A549 (cell line): ENCODE measurements at regions not wholly inside any gene's neighbourhood (a gene's known extent, or its start where the extent isn't known, plus 50 kb on each side); places are given as distances from the start of the nearest gene placed in this dataset.

Source experiments
- CBX8 ChIP-seq: fragments of 200-600 bp; sonication (generic); IDR thresholded peaks from 2 replicates; pipeline ENCODE4 v1.6.1; 2016
- CHD2 ChIP-seq: fragments of 150-350 bp; IDR thresholded peaks from 2 replicates; pipeline ENCODE4 v1.6.1; 2014; ENCODE audit warnings: low read length; ENCODE audit not compliant: partially characterized antibody
- FOSL2 ChIP-seq, 2 experiments: fragments of 450-650 bp in 1 of 2; fragments of >200 bp in 1 of 2; sonication (Bioruptor Twin) in 1 of 2; formaldehyde crosslinking; IDR thresholded peaks; 2 replicates each; pipeline versions ENCODE4 v1.5.0 to v1.6.1; 2016 to 2020; ENCODE audit warnings: mild to moderate bottlenecking in 1 of 2, moderate library complexity in 1 of 2
- MYC ChIP-seq: IDR thresholded peaks from 2 replicates; pipeline ENCODE4 v1.6.1; 2012; ENCODE audit warnings: mild to moderate bottlenecking, inconsistent platforms, low read length, improper control_type of control experiment, borderline replicate concordance
- PHF8 ChIP-seq: fragments of 200-600 bp; sonication (generic); IDR thresholded peaks from 2 replicates; pipeline ENCODE4 v1.6.1; 2016; ENCODE audit warnings: low read depth, mild to moderate bottlenecking, antibody characterized with exemption, moderate library complexity, borderline replicate concordance
- POLR2A ChIP-seq: IDR thresholded peaks from 2 replicates; pipeline ENCODE4 v1.6.1; 2012; ENCODE audit warnings: mild to moderate bottlenecking, low read length
- POLR2AphosphoS2 ChIP-seq: conservative IDR thresholded peaks from 2 replicates; pipeline ENCODE4 v1.6.1; 2012; ENCODE audit warnings: low read length, improper control_type of control experiment, inconsistent platforms
- SREBF2 ChIP-seq: fragments of 450-650 bp; IDR thresholded peaks from 2 replicates; pipeline ENCODE4 v1.6.1; 2014; ENCODE audit warnings: mild to moderate bottlenecking, moderate library complexity
- TF ChIP-seq, protein P1 (sequence below): fragments of >200 bp; sonication (Bioruptor Twin); formaldehyde crosslinking; IDR thresholded peaks from 3 replicates; pipeline ENCODE4 v1.5.1; 2016
- TF ChIP-seq, protein P2 (sequence below): fragments of 450-650 bp; IDR thresholded peaks from 2 replicates; pipeline ENCODE4 v1.6.1; 2014; ENCODE audit warnings: antibody characterized with exemption
- TF ChIP-seq, protein P3 (sequence below): fragments of 150-350 bp; IDR thresholded peaks from 2 replicates; pipeline ENCODE4 v1.6.1; 2014; ENCODE audit warnings: low read depth, mild to moderate bottlenecking, low read length
- TF ChIP-seq, protein P4 (sequence below): fragments of 200-600 bp; sonication (generic); IDR thresholded peaks from 2 replicates; pipeline ENCODE4 v1.6.1; 2016; ENCODE audit warnings: antibody characterized with exemption, mild to moderate bottlenecking, moderate library complexity

DNA sequence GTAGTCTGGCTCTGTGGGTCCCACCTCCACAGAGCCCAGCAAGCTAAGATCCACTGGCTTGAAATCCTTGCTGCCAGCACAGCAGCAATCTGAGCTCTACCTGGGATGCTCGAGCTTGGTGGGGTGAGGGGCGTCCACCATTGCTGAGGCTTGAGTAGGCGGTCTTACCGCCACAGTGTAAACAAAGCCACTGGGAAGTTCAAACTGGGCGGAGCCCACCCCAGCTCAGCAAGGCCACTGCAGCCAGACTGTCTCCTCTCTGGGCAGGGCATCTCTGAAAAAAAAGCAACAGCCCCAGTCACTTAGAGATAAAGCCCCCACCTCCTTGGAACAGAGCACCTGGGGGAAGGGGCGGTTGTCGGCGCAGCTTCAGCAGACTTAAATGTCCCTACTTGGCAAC is 243.2 kb upstream of the POF1B start:
- TF ChIP-seq, protein P1, sequence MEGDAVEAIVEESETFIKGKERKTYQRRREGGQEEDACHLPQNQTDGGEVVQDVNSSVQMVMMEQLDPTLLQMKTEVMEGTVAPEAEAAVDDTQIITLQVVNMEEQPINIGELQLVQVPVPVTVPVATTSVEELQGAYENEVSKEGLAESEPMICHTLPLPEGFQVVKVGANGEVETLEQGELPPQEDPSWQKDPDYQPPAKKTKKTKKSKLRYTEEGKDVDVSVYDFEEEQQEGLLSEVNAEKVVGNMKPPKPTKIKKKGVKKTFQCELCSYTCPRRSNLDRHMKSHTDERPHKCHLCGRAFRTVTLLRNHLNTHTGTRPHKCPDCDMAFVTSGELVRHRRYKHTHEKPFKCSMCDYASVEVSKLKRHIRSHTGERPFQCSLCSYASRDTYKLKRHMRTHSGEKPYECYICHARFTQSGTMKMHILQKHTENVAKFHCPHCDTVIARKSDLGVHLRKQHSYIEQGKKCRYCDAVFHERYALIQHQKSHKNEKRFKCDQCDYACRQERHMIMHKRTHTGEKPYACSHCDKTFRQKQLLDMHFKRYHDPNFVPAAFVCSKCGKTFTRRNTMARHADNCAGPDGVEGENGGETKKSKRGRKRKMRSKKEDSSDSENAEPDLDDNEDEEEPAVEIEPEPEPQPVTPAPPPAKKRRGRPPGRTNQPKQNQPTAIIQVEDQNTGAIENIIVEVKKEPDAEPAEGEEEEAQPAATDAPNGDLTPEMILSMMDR, result no peak
- TF ChIP-seq, protein P2, sequence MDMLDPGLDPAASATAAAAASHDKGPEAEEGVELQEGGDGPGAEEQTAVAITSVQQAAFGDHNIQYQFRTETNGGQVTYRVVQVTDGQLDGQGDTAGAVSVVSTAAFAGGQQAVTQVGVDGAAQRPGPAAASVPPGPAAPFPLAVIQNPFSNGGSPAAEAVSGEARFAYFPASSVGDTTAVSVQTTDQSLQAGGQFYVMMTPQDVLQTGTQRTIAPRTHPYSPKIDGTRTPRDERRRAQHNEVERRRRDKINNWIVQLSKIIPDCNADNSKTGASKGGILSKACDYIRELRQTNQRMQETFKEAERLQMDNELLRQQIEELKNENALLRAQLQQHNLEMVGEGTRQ, result no peak
- no peak for TF ChIP-seq POLR2A
- no peak for TF ChIP-seq CBX8
- TF ChIP-seq MYC, result no peak
- no peak for TF ChIP-seq SREBF2
- TF ChIP-seq, protein P3, sequence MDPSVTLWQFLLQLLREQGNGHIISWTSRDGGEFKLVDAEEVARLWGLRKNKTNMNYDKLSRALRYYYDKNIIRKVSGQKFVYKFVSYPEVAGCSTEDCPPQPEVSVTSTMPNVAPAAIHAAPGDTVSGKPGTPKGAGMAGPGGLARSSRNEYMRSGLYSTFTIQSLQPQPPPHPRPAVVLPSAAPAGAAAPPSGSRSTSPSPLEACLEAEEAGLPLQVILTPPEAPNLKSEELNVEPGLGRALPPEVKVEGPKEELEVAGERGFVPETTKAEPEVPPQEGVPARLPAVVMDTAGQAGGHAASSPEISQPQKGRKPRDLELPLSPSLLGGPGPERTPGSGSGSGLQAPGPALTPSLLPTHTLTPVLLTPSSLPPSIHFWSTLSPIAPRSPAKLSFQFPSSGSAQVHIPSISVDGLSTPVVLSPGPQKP, result no peak
- no peak for TF ChIP-seq PHF8
- TF ChIP-seq, protein P4, sequence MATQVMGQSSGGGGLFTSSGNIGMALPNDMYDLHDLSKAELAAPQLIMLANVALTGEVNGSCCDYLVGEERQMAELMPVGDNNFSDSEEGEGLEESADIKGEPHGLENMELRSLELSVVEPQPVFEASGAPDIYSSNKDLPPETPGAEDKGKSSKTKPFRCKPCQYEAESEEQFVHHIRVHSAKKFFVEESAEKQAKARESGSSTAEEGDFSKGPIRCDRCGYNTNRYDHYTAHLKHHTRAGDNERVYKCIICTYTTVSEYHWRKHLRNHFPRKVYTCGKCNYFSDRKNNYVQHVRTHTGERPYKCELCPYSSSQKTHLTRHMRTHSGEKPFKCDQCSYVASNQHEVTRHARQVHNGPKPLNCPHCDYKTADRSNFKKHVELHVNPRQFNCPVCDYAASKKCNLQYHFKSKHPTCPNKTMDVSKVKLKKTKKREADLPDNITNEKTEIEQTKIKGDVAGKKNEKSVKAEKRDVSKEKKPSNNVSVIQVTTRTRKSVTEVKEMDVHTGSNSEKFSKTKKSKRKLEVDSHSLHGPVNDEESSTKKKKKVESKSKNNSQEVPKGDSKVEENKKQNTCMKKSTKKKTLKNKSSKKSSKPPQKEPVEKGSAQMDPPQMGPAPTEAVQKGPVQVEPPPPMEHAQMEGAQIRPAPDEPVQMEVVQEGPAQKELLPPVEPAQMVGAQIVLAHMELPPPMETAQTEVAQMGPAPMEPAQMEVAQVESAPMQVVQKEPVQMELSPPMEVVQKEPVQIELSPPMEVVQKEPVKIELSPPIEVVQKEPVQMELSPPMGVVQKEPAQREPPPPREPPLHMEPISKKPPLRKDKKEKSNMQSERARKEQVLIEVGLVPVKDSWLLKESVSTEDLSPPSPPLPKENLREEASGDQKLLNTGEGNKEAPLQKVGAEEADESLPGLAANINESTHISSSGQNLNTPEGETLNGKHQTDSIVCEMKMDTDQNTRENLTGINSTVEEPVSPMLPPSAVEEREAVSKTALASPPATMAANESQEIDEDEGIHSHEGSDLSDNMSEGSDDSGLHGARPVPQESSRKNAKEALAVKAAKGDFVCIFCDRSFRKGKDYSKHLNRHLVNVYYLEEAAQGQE, result no peak
- TF ChIP-seq FOSL2 (IDR thresholded peaks at IDR 0.05), result no peak
- TF ChIP-seq FOSL2 (CRISPR knock-in tag; IDR thresholded peaks at IDR 0.05), result no peak
- no peak for TF ChIP-seq POLR2AphosphoS2
- no peak for TF ChIP-seq CHD2
